NT2/D1 (cell line): ENCODE measurements at regions not wholly inside any gene's neighbourhood (a gene's known extent, or its start where the extent isn't known, plus 50 kb on each side); places are given as distances from the start of the nearest gene placed in this dataset.
"Not testable (repeated sequence)": the region's sequence is repeated elsewhere in the genome, so short reads cannot be mapped to it uniquely, and the experiment has no call there.

Source experiments
- DNase-seq: peaks from one replicate; pipeline ENCODE4 v3.0.0-alpha.2; 2011; ENCODE audit warnings: low read depth, low spot score
- H3K27me3 ChIP-seq: 2 replicates; pipeline ENCODE4 v1.6.0; 2011; ENCODE audit warnings: mild to moderate bottlenecking; ENCODE audit not compliant: insufficient read length, insufficient read depth
- H3K36me3 ChIP-seq: 2 replicates; pipeline ENCODE4 v1.6.1; 2011; ENCODE audit warnings: mild to moderate bottlenecking, low read length, mixed read lengths; ENCODE audit not compliant: insufficient read depth, insufficient read length
- H3K4me1 ChIP-seq: 2 replicates; pipeline ENCODE4 v1.5.1; 2011; ENCODE audit not compliant: insufficient read depth, insufficient read length
- H3K4me3 ChIP-seq: 2 replicates; pipeline ENCODE4 v1.5.1; 2011; ENCODE audit warnings: low read depth; ENCODE audit not compliant: insufficient read length
- H3K9ac ChIP-seq: 2 replicates; pipeline ENCODE4 v1.6.0; 2011; ENCODE audit warnings: low read depth; ENCODE audit not compliant: insufficient read length
- H3K9me3 ChIP-seq: 2 replicates; pipeline ENCODE4 v1.5.1; 2011; ENCODE audit warnings: mild to moderate bottlenecking, low read length; ENCODE audit not compliant: insufficient read depth
- SUZ12 ChIP-seq: IDR thresholded peaks from 2 replicates; pipeline ENCODE4 v1.6.1; 2011; ENCODE audit not compliant: insufficient read length, insufficient read depth; ENCODE audit errors: extremely low read depth
- YY1 ChIP-seq: IDR thresholded peaks from 2 replicates; pipeline ENCODE4 v1.6.1; 2011; ENCODE audit not compliant: insufficient read length, insufficient read depth
- ZNF274 ChIP-seq: IDR thresholded peaks from 2 replicates; pipeline ENCODE4 v1.6.1; 2011; ENCODE audit warnings: mild to moderate bottlenecking, low read depth, low read length

- no peaks in the 10 kb centered on the region for H3K27me3 ChIP-seq
These were observed 409.7 kb upstream of the MTPN start for GRCh38 chr7:136386876-136387275.

GRCh38 chr7:136371409-136371808 is 394.2 kb upstream of the MTPN start:
- H3K9ac ChIP-seq, H3K4me1 ChIP-seq, H3K4me3 ChIP-seq, H3K36me3 ChIP-seq, H3K9me3 ChIP-seq, DNase-seq, H3K27me3 ChIP-seq: not testable (repeated sequence)

More at GRCh38 chr7:136386876-136387275, 409.7 kb upstream of the MTPN start:
- no peak for DNase-seq
- H3K9ac ChIP-seq, result no peak overlapping the region
- H3K9me3 ChIP-seq, result no peaks in the 10 kb centered on the region
- TF ChIP-seq ZNF274, result no peak
- no peak for TF ChIP-seq SUZ12
- TF ChIP-seq YY1, result no peak
- no peak overlapping the region for H3K4me3 ChIP-seq
- no peaks in the 10 kb centered on the region for H3K4me1 ChIP-seq
- no peaks in the 10 kb centered on the region for H3K36me3 ChIP-seq

- Histone ChIP-seq H3K9ac (no peak overlapping the region), H3K9me3 (no peaks in the 10 kb centered on the region), H3K27me3 (no peaks in the 10 kb centered on the region), H3K4me1 (no peaks in the 10 kb centered on the region), H3K4me3 (no peak overlapping the region), H3K36me3 (no peaks in the 10 kb centered on the region)
- TF ChIP-seq YY1 (no peak), SUZ12 (no peak), ZNF274 (no peak)
- DNase-seq, result no peak
These were observed 393.0 kb upstream of the MTPN start for GRCh38 chr7:136370137-136370536.

GRCh38 chr7:136369225-136369624 is 392.1 kb upstream of the MTPN start:
- no peak overlapping the region for H3K4me3 ChIP-seq
- no peak overlapping the region for H3K9ac ChIP-seq
- no peaks in the 10 kb centered on the region for H3K4me1 ChIP-seq
- DNase-seq, result no peak
- H3K36me3 ChIP-seq, result no peaks in the 10 kb centered on the region
- no peaks in the 10 kb centered on the region for H3K9me3 ChIP-seq
- TF ChIP-seq YY1, result no peak
- no peak for TF ChIP-seq ZNF274
- no peak for TF ChIP-seq SUZ12
- H3K27me3 ChIP-seq, result no peaks in the 10 kb centered on the region

- H3K4me1 ChIP-seq, result no peaks in the 10 kb centered on the region
- no peak overlapping the region for H3K4me3 ChIP-seq
- H3K9ac ChIP-seq, result no peak overlapping the region
- H3K27me3 ChIP-seq, result no peaks in the 10 kb centered on the region
- DNase-seq, result no peak
- TF ChIP-seq ZNF274 (no peak), SUZ12 (no peak), YY1 (no peak)
- no peaks in the 10 kb centered on the region for H3K36me3 ChIP-seq
- H3K9me3 ChIP-seq, result no peaks in the 10 kb centered on the region
These were observed 382.3 kb upstream of the MTPN start for GRCh38 chr7:136359333-136359903.

GRCh38 chr7:136353287-136353686 is 376.1 kb upstream of the MTPN start:
- Histone ChIP-seq H3K36me3 (no peaks in the 10 kb centered on the region), H3K27me3 (no peaks in the 10 kb centered on the region), H3K4me1 (no peaks in the 10 kb centered on the region), H3K9ac (no peak overlapping the region), H3K9me3 (no peaks in the 10 kb centered on the region), H3K4me3 (no peak overlapping the region)
- no peak for DNase-seq
- no peak for TF ChIP-seq ZNF274
- no peak for TF ChIP-seq YY1
- no peak for TF ChIP-seq SUZ12

GRCh38 chr7:136348542-136349192 is 371.5 kb upstream of the MTPN start:
- H3K9me3 ChIP-seq, result no peaks in the 10 kb centered on the region
- TF ChIP-seq ZNF274 (no peak), YY1 (no peak), SUZ12 (no peak)
- no peaks in the 10 kb centered on the region for H3K4me1 ChIP-seq
- DNase-seq, result no peak
- H3K27me3 ChIP-seq, result no peaks in the 10 kb centered on the region
- H3K9ac ChIP-seq, result no peak overlapping the region
- H3K36me3 ChIP-seq, result no peaks in the 10 kb centered on the region
- H3K4me3 ChIP-seq, result no peak overlapping the region

GRCh38 chr7:136348142-136348541 is 371.0 kb upstream of the MTPN start:
- Histone ChIP-seq H3K27me3 (no peaks in the 10 kb centered on the region), H3K4me3 (no peak overlapping the region), H3K4me1 (no peaks in the 10 kb centered on the region), H3K9me3 (no peaks in the 10 kb centered on the region), H3K36me3 (no peaks in the 10 kb centered on the region), H3K9ac (no peak overlapping the region)
- TF ChIP-seq ZNF274 (no peak), SUZ12 (no peak), YY1 (no peak)
- no peak for DNase-seq
